HG03097 (cell line): ENCODE measurements at regions not wholly inside any gene's neighbourhood (a gene's known extent, or its start where the extent isn't known, plus 50 kb on each side); places are given as distances from the start of the nearest gene placed in this dataset.

ENCODE experiments used
- ATAC-seq: cut with Tn5 transposase; IDR thresholded peaks from one replicate; pipeline ENCODE4 v1.9.1; 2021; ENCODE audit not compliant: unreplicated experiment, low FRiP score

DNA sequence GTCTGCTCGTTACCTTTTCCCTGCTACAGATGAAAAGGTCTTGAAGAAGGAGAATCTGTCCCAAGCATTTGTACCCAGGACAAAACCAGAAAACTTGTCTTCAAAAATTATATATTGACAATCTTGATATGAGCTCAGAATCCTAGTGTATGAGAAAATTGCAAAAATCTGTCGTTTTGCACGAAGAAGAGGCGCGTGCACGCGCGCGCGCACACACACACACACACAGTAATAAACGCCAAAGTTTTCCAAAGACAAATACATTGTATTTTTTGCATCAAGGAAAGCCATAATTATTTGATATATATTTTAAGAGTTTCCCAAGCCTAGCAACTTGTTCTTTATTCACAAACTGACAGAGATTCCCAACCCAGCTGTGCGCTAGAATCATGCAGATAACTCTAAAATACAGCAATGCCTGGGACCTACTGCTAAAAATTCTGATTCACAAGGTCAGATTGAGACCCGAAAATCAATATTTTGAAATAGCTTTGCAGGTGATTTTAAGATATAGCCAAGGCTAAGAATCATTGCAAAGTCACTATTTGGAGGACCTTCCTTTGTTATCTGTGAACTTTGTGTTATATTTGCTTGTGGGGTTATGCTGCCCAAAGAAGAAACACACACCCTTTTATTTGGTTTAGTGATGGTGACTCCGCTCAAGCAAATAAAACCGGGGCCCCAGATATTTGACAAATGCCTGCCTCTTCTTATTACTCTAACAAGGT lies 1287.7 kb upstream of the CDH6 start:
- no peak for ATAC-seq

DNA sequence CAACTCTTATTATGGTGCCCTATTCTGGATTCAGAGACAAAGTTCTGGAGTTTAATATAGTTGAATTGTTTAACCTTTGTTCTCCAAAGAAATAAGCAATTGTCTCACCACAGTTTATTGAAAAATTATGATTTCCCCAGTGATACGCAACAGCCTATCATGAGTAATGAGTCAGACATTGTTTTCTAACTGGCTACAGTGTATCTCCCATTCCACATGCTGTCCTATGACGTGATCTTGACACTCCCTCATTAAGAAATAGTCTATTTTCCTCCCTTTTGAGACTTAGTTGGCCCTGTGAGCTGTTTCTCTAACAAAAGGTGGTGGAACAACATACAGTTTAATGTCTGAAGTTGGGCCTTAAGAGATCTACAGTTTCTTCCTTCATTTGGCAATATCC lies 1290.6 kb upstream of the CDH6 start:
- ATAC-seq = no peak

DNA sequence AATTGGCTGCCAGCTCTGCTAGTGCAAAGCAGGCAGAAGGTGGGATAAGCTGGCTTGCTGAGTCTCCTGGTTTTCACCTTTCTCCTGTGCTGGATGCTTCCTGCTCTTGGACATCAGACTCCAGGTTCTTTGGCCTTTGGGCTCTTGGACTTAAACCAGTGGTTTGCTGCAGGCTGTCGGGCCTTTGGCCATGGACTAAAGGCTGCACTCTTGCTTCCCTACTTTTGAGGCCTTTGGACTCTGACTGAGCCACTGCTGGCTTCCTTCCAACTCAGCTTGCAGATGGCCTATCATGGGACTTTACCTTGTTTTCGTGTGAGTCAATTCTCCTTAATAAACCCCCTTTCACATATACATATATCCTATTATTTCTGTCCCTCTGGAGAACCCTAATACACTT lies 1293.9 kb upstream of the CDH6 start:
- no peak for ATAC-seq

DNA sequence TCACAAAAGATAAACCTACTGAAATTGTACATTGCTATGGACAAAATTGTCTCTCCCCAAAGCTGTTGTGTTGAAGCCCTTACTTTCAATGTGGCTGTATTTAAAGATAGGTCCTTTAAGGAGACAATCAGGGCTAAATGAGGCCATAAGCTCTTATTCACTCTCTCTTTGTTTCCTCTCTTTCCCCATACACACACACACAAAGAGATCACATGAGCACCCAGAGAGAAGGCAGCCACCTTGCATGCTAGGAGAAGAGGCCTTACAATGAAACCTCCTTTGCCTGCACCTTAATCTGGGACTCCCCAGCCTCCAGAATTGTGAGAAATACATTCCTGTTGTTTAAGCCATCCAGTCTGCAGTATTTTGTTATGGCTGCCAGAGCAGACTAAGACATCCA lies 1295.6 kb upstream of the CDH6 start:
- no peak for ATAC-seq

DNA sequence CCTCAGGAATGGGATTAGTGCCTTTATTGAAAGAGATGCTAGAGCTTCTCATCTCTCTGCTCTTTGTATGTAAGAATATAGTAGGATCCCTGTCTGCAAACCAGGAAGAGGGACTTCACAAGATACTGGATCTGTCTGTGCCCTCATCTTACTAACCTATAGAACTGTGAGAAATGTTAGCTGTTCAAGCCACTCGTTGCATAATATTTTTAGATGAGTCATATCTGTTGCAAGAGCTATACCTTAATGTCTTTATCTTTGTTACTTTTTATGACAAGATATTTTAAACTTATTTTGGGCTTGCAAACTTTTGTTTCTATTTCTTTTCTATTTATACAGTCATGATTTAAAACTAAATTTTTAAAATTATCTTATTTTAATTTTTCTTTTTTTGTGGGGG lies 1296.8 kb upstream of the CDH6 start:
- no peak for ATAC-seq

DNA sequence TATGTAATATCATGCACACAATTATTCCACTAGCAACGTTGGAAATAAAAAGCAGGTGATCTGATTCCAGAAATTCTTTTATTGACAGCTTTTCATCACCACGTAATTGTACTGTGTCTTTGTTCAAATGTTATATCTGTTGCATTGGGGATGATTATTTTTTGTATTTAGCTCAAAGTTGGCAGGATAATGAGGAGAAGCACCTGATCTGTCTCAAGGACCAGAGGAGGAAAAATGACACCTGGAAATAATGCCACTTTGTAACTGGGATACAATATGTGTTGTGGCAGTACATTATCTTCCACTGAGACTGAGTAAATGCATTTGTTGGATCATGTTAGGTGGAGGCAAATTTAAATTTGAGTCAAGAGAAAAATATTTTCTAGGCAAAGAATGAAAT lies 1298.8 kb upstream of the CDH6 start:
- ATAC-seq = no peak

DNA sequence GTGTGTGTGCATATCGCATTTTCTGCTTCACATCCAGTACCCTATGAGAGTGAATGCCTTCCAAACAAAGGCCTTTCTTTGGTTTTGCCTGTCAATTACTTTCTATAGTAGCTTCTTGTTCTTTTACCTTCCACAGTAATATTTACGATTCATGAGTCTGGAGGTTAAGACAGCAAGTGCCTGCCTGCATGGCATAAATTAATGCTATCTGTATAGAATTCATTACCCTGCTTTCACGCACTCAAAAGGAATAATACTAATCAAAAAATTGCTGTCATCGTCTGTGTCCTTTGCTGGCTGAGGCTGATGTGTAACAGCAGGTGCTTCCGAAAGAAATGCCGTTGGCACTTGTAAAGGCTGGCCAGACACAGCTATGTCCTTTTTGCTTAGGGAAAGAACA lies 1304.4 kb upstream of the CDH6 start:
- no peak for ATAC-seq

DNA sequence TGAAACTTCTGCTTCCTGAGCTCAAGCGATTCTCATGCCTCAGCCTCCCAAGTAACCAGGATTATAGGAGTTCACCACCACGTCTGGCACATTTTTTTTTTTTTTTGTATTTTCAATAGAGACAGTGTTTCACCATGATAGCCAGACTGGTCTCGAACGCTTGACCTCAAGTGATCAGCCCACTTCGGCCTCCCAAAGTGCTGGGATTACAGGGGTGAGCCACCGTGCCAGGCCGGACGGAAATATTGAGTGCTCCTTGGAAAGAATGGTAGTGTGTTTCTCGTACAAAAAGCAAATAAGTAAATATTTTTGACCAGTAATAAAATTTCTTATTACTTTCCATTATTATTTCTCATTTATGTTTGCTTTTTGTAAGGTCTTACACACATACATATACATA lies 1307.9 kb upstream of the CDH6 start:
- no peak for ATAC-seq

DNA sequence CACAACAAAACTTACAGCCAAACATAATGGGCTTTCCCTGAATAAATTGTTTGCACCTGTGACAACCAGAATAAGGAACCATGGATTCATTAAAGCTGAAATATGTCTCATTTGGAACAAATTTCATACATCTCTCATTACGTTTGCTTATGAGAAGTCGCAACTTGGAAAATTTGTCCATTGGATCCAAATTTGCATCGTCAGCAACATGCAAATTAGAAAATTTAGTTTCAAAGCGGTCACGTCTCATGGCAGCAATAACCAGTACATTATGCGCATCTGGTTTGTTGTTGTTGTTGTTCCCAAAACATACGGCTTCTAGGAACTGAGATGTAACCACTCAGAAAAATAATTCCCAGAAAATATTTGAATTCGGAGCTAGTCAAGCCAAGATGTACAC lies 1311.5 kb upstream of the CDH6 start:
- no peak for ATAC-seq

DNA sequence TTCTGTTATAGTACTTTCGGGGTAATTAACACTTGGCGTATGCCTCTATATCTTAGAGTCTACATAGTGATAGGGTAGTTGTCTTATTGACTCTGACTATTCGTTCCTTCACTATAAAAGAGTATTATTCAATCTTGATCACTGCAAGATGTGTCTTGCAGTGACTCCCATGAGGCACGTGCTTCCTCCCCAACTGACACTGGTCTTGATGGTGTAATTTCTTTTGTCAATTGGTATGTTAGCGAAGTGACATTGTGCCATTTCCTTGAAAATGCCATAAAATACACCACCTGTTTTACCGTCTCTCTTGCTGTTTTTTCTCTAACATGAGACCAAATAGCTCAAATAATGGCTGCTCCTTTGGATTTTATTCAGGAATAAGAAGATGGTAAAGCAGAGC lies 1314.1 kb upstream of the CDH6 start:
- no peak for ATAC-seq

DNA sequence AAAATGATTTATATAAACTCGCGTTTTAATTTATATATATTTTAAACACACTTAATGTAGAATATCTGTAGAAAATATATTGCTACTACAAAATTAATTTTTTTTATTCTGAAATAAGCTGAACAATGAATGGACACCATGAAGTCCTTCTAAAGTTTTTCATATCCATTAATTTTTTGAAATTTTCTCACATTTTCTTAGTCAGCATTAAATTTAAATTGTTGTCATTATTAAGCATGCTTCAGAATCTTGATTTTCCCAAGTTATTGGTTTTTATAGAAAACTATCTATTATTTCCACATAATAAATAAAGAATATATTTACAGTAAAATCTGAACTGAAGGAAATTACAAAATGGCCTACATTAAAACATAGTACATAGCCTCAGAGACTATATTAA lies 1314.9 kb upstream of the CDH6 start:
- no peak for ATAC-seq

DNA sequence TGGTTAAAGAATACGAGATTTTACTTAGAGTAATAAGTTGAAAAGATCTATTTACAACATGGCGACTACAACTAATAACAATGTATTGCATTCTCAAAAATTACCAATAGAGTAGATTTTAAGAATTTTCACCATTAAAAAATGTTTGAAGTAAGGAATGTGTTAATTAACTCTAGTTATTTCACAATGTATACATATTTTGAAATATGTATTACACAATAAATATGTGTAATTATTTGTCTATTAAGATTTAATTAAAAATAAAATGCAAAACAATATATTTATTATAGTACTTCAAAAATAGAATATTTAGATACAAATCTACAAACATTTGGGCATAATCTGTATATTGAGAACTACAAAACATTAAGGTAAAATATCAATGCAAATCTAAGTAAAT lies 1326.3 kb upstream of the CDH6 start:
- no peak for ATAC-seq

DNA sequence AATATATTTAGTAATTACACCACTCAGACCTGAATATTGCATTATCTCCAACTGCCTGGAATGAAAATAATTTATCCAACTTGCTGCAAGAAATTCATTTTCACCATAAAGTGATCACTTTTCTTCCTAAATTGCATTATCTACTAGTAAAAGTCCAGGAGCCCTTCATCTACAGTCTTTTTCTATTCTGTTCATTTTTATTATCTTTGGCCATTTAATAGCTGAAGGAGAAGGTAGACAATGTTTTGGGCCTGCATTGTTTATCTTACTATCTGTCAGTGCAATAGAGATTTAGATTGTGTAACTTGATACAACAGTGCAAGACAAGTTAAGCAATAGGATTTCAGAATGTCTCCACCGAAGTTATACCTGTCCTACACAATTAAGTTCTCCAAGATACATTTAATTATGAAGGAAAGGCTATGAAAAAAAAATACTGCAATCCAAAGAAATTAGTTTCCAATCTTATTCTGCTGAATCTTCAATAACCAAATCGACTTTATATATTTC lies 1339.7 kb upstream of the CDH6 start:
- no peak for ATAC-seq

DNA sequence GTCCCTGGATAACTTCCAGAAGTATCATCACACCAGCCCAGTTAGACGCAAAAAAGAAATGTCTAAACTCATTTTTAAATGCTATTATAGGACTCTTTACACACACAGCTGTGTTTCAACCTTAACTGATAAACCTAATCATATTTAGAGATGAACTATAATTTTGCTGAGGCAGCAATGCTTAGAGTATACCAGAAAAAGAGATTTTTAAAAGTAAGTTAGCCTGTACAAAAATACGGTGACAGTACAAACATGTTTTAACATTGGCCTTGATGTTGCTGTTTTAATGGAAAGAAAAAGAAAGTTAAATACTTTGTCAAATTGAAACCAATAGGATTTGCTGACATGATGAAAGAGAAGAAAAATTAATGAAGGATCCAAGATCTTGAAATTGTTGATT lies 1341.2 kb upstream of the CDH6 start:
- no peak for ATAC-seq

DNA sequence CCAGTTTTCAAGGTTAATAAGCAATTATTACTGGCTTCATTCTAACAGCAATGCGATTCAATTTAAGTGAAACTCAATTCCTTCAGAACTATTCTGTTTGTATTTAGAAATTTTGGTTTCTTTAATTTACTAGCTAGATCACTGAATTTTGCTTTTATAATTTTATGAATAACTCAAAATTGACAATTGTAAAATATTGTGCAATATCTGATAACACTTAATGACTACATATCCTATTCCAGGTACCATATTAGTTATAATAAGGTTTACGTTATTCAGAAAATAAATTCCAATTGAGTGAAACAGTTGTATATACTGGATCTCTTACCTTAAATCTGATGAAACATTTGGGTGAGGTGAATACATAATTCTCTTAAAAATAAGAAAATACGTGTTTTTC lies 1348.3 kb upstream of the CDH6 start:
- no peak for ATAC-seq

DNA sequence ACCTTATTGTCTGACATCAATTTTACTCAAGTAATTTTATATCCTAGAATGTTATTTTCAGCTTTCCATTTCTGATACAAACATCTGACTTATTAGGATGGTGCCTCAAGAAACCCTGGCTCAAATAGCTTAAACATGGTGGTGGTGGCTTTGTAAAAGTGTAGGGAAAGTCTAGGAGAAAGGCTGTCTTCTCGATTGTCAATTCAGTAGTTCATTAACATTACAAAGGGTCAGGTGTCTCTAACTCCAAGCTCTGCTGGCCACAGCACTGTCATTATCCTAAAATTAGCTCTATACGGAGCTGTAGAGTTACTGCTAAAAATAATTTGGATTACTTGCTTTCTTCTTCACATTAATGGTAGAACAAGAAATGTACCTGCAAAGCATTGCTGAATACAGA lies 1360.1 kb upstream of the CDH6 start:
- no peak for ATAC-seq

DNA sequence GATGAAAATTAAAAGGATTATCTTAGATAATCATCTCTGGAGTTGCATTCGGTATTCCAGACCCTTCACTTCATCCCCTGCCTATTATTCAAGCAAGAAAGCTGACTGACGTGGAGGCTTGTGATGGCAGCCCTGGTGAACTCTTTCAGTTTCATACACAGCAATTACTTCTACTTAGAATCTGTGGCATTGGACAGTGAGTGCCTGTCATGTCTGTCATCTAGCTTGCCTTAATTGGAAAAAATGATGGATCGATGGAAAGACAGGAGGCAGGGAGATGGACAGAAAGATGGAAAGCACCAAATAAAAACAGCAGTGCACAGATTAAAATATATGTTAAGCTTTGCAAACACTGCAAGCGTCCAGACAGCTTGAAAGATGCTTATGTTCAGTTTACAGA lies 1371.0 kb upstream of the CDH6 start:
- ATAC-seq = no peak

DNA sequence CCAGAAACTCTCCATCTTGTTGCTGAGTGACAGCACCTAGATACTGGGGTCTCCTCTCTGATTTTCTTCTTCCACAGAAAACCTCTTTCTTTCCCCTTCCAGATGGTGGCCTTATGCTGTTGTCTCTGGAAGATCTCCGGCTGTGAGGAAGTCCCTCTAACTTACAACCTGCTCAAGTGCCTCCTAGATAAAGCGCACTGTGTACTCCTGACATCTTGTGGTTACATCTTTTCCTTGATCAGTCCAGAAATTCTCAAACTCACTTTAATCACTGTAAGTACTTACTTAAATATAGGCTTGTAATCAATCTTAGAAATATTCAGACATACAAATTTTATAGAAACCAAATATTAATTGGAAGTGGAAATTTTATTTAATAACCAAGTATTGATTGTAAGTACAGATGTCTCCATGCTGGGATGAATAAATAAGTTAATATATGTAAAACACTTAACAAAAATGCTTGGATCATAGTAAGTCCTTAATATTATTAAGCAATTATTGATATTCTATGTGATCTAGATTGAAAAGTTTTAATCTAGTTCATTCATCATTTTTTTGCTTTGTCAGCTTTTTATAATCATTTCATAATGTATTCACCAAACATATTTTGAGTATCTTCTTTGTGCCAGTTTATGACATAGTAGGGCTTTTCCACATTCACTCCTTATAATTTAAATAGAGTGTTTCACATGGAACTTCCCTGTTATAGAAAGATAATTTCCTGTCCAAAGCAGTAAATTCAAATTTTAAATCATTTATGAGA lies 1381.4 kb upstream of the CDH6 start:
- ATAC-seq = no peak

DNA sequence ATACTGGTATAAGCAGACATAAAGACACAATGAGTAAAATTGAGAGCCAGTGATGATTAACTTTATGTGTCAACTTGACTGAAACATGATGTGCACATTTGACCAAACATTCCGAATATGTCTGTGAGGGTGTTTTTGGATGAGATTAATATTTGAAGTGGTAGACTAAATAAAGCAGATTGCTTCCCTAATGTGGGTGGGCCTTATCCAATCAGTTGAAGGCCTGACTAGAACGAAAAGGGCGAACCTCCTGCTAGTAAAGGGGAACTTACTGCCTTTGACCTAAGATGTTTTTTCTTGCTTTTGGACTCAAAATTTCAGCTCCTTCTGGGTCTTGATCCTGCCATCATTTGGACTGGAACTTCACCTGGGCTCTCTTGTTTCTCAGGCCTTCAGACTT lies 1387.7 kb upstream of the CDH6 start:
- no peak for ATAC-seq

DNA sequence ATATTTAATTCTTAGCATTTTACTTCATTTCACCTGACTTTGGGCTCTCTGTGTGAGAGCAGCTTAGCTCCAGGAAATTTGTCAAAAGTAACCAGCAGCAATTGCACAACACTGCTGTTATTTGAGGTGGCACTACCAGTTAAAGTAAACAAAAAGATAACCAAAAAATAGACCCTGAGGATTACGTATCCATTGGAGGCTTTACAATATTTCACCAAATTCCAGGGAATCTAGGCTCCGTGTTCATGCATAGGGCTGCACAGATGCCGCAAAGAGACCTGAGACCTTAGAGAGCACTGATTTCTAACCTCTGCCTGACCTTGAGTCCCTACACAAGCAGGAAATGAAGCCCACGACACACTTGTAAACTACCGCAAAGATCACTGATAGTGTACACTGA lies 1392.7 kb upstream of the CDH6 start:
- ATAC-seq = no peak

DNA sequence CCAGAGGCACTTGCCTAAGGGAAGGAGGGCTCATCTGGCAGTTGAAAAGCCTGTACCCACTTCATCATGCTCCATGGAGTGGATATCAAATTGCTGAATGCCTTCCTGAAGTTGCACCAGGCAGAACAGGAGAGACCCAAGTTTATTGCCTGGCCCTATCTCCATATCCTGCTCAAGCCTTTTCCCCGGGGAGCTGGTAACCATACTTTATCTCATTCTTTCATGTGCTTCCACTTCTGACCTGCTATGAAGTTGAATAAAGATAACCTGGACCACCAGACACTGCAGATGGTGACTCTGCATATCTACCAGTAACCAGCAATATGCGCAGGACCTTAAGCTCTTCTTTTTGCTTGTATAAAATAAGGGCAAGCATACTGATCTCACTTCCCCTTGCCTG lies 1397.5 kb upstream of the CDH6 start:
- ATAC-seq = no peak

DNA sequence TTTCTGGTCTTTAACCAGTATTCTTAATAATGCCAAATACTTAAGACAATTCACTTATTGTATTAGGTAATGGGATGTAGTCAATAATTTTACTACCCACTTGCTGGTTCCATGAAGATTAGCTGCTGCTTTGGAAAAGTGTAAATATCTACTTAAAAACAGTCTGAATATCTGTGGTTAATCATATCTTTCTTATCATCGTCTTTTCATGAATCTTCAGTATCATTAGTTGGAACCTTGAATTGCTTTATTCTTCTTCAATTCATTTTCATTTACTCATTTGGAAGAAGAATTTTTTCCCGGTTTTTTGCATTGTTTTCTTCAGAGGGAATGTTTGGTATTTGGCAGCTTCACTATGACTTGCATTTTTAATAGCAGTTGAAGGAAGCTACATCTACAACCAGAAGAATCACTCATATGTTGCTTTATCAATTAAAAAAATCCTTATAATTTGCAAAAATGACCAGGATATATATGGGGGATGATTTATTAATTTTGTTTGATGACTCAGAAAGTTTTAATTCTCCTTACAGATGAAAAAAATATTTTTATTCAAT lies 1398.3 kb upstream of the CDH6 start:
- no peak for ATAC-seq
